ENCODE measurements at regions not wholly inside any gene's neighbourhood (a gene's known extent, or its start where the extent isn't known, plus 50 kb on each side); places are given as distances from the start of the nearest gene placed in this dataset.
"Not testable (repeated sequence)": the region's sequence is repeated elsewhere in the genome, so short reads cannot be mapped to it uniquely, and the experiment has no call there.

DNA sequence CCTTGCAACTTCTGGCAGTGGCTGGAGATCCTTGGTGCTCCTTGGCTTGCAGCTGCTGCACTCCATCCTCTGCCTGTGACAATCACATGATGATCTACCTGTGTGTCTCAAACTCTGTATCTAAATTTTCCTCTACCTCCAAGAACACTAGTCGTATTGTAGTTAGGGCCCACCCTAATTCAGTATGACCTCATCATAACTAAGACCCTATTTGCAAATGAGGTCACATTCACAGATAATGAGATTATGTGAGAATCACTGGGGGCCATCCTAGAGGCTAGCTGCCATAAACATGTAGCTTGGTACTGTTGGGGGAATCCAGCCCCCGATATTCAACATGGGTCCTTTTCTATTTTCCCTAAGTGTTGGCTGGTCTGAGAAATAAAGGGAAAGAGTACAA, 183.0 kb upstream of the SMLR1 start:
- TF ChIP-seq, protein P1, sequence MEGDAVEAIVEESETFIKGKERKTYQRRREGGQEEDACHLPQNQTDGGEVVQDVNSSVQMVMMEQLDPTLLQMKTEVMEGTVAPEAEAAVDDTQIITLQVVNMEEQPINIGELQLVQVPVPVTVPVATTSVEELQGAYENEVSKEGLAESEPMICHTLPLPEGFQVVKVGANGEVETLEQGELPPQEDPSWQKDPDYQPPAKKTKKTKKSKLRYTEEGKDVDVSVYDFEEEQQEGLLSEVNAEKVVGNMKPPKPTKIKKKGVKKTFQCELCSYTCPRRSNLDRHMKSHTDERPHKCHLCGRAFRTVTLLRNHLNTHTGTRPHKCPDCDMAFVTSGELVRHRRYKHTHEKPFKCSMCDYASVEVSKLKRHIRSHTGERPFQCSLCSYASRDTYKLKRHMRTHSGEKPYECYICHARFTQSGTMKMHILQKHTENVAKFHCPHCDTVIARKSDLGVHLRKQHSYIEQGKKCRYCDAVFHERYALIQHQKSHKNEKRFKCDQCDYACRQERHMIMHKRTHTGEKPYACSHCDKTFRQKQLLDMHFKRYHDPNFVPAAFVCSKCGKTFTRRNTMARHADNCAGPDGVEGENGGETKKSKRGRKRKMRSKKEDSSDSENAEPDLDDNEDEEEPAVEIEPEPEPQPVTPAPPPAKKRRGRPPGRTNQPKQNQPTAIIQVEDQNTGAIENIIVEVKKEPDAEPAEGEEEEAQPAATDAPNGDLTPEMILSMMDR (IDR thresholded peaks at IDR 0.05; ENCODE audit: extremely low read depth, missing control alignments): no peak
- no peak for DNase-seq (ENCODE audit: low spot score)

DNA sequence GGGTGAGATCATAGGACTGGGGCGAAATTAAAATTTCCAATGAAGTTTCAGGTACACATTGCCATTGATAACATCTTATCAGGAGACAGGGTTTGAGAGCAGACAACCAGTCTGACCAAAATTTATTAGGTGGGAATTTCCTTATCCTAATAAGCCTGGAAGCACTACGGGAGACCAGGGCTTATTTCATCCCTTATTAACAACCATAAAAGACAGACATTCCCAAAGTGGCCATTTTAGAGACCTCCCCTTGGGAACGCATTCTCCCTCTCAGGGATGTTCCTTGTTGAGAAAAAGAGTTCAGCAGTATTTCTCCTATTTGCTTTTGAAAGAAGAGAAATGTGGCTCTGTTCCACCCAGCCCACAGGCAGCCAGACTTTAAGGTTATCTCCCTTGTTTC, 182.4 kb upstream of the SMLR1 start:
- not testable (repeated sequence) for DNase-seq (ENCODE audit: low spot score)

DNA sequence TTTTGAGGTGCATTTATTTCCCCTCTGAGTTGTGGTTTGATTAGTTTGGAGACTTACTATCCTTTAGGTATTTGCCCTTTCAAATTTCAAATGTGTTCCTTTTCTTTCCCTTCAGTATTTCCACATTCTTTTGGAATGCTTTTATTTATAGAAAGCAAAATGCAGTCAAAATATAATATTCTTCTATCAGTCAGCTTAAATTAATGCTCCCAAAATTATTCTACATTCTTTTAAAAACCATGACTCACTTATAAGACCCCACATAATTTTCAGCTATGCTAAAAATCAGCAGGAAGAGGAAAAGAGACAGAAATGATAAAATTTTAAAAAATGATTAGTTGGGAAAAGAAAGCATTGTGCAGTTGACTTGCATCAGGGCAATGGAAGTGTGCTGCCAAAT, 180.0 kb upstream of the SMLR1 start:
- TF ChIP-seq, protein P1 (IDR thresholded peaks at IDR 0.05; ENCODE audit: extremely low read depth, missing control alignments): no peak
- no peak for DNase-seq (ENCODE audit: low spot score)

DNA sequence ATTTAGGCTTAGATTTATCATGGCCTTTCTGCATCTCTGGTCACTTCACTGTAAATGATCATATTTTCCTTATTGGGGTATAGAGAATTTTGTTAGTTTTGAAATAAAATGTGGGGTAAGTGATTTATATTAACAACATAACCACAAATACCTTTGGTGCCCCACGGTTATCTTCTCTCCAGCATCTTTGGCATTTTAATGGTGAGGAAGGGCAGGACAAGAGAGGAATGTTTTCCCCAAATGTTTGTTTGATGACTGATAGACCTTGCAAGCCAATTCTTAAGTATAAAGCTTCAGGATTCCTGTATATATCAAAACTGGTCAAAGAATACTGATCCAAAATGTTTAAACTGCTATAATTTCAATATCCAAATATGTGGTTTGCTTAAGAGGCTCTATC, 171.6 kb upstream of the SMLR1 start:
- TF ChIP-seq, protein P1 (IDR thresholded peaks at IDR 0.05; ENCODE audit: extremely low read depth, missing control alignments): no peak
- no peak for DNase-seq (ENCODE audit: low spot score)

DNA sequence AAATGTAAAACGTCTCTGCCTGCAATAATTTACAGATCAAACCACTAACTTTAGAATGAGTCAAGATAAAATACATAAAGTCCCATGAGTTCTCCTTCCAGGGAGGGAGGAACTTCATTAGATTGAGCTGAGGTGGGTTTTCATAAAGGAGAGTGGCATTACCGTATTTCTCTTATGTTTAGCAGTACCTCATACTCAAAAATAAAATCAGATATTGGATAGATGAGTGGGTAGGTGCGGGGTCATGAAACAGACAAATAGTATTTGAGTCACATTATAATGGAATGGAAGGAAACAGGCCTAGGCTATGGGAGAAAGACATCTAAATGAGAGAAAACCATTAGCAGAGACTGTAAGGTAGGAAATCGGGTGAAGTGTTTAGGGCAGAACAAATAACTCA, 166.1 kb upstream of the SMLR1 start:
- TF ChIP-seq, protein P1 (IDR thresholded peaks at IDR 0.05; ENCODE audit: extremely low read depth, missing control alignments): no peak

DNA sequence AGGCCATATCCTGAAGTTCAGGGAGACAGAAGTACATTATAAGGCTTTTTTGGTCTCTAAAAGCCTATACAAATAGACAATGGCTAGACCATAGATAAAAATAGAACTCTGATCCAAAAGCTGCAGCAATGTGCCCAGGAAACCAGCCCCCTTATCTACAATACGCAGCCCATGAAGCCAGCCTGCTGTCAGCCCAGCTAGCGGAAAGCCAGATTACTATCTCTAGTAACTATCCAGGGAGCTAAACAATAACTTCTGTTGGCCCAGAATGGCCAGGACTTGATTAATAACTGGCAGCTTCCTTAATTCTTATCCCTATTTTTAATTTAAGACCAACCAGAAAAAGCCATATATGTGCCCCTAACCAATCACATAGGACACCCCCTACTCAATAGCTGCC, 160.4 kb upstream of the SMLR1 start:
- no peak for DNase-seq (ENCODE audit: low spot score)
- TF ChIP-seq, protein P1 (IDR thresholded peaks at IDR 0.05; ENCODE audit: extremely low read depth, missing control alignments): no peak

More for the DNA sequence above, 166.1 kb upstream of the SMLR1 start:
- DNase-seq (ENCODE audit: low spot score): no peak

DNA sequence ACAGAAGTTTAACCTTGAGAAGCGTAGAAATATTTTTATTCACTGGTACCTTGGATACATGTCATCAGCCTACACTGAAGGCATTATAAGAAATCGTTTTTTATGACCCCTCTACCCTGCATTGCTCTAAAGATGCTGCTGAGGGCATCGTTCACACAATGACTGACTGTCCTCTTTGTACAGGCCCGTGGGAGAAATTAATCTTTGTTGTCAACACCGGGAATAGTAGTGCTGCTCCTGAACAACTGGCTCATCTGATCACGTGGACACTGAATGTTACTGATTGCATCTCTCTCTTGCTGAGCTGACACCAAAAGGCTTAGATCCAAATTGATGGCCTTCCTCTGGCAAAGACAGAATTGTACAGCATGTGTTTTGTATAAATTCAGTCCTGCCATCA, 157.1 kb upstream of the SMLR1 start:
- TF ChIP-seq, protein P1 (IDR thresholded peaks at IDR 0.05; ENCODE audit: extremely low read depth, missing control alignments): no peak
- DNase-seq (ENCODE audit: low spot score): no peak

DNA sequence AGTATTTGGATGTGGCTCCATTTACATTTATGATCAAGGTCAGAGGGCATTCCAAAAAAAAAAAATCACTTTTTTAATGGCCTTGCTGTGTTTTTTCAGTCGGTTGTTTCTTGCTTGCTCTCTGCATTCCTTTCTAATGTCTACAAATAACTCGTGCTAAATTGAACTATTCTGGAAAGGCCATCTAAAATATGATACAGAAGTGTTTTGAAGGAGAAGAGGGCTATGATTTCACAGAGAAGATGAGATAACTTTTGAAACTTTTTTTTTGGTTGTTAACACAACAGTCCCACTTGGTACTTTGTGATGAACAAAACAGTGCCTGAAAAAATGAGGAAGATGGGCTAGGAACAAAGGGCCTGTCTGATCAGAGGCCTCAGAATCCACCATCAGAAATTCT, 156.1 kb upstream of the SMLR1 start:
- TF ChIP-seq, protein P1 (IDR thresholded peaks at IDR 0.05; ENCODE audit: extremely low read depth, missing control alignments): no peak
- no peak for DNase-seq (ENCODE audit: low spot score)
